ENCODE measurements at regions not wholly inside any gene's neighbourhood (a gene's known extent, or its start where the extent isn't known, plus 50 kb on each side); places are given as distances from the start of the nearest gene placed in this dataset.

DNA sequence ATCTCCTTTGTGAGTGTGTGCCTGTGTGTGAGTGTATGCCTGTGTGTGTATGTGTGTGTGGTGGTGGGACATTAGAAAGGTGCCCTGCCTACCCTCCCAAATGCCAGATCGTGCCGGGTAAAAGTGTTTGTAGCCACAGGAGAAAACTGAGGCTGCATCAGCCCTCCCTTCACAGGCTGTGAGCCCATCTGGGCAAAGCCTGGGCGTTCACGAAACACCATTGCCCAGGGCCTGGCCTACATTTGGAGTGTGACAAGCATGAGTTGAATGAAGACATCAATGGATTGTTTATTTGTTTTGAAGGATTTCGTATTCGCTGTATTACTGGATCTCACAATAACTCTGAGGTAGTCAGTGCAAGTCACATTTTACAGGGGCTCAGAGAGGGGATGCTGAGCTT lies 270.8 kb downstream of the NSG2 start:
- TF ChIP-seq TEAD4 (IDR thresholded peaks at IDR 0.05; ENCODE audit: low read depth, low read length) (no peak), EZH2 (IDR thresholded peaks at IDR 0.05; ENCODE audit: low read depth, low read length, severe bottlenecking) (no peak), CTCF (IDR thresholded peaks at IDR 0.05; ENCODE audit: control extremely low read depth in 1 of 3, insufficient read depth in 1 of 3, low read depth in 1 of 3, low read length in 3 of 3) (no peak), JUND (IDR thresholded peaks at IDR 0.05; ENCODE audit: low read length) (no peak), BRCA1 (IDR thresholded peaks at IDR 0.05; ENCODE audit: low read depth, low read length) (no peak), SUZ12 (IDR thresholded peaks at IDR 0.05; ENCODE audit: low read length) (no peak), FOSL1 (IDR thresholded peaks at IDR 0.05; ENCODE audit: insufficient read depth, low read depth, low read length) (no peak)
- TF ChIP-seq, protein P1, sequence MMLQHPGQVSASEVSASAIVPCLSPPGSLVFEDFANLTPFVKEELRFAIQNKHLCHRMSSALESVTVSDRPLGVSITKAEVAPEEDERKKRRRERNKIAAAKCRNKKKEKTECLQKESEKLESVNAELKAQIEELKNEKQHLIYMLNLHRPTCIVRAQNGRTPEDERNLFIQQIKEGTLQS (IDR thresholded peaks at IDR 0.05; ENCODE audit: insufficient read depth, low read depth, low read length): no peak
